Natural killer cell (primary cell): ENCODE measurements at regions not wholly inside any gene's neighbourhood (a gene's known extent, or its start where the extent isn't known, plus 50 kb on each side); places are given as distances from the start of the nearest gene placed in this dataset.

Experiments
- ATAC-seq, 3 donors: fragments of 150-1000 bp in 2 of 3; fragments of 200-7000 bp in 1 of 3; cut with Tn5 transposase; 1 replicate in 1 of 3; 2 replicates in 2 of 3; pipeline ENCODE4 v1.10.0; 2021; ENCODE audit warnings: mild to moderate bottlenecking in 2 of 3, moderate library complexity in 2 of 3
- DNase-seq, 2 donors: peaks; one replicate each; pipeline versions ENCODE4 v3.0.0 to v3.0.0-alpha.2; 2013 to 2021; ENCODE audit warnings: mixed read lengths in 1 of 2
- H3K27ac ChIP-seq: one replicate; pipeline ENCODE4 v1.5.1; 2013; ENCODE audit warnings: mild to moderate bottlenecking, low read length
- H3K27me3 ChIP-seq: one replicate; pipeline ENCODE4 v1.6.1; 2013; ENCODE audit warnings: low read length; ENCODE audit not compliant: control insufficient read depth, insufficient read depth
- H3K36me3 ChIP-seq: one replicate; pipeline ENCODE4 v1.6.1; 2013; ENCODE audit warnings: low read length; ENCODE audit not compliant: control insufficient read depth, insufficient read depth
- H3K4me1 ChIP-seq: one replicate; pipeline ENCODE4 v1.6.1; 2013; ENCODE audit warnings: low read length; ENCODE audit not compliant: control insufficient read depth, insufficient read depth
- H3K4me3 ChIP-seq: one replicate; pipeline ENCODE4 v1.5.1; 2013; ENCODE audit warnings: low read length
- H3K9me3 ChIP-seq: one replicate; pipeline ENCODE4 v1.6.1; 2013; ENCODE audit warnings: low read length; ENCODE audit not compliant: control insufficient read depth, insufficient read depth
- H3K27ac Mint-ChIP-seq, 2 donors: one replicate each; pipeline ENCODE4 v1.8.0; 2022; ENCODE audit warnings: mild to moderate bottlenecking in 2 of 2, mixed read lengths in 2 of 2, moderate library complexity in 1 of 2
- H3K27me3 Mint-ChIP-seq, 2 donors: one replicate each; pipeline ENCODE4 v1.8.0; 2022; ENCODE audit warnings: low read depth in 2 of 2, mixed read lengths in 2 of 2
- H3K36me3 Mint-ChIP-seq: one replicate; pipeline ENCODE4 v1.8.0; 2022; ENCODE audit warnings: mixed read lengths
- H3K4me1 Mint-ChIP-seq, 2 donors: one replicate each; pipeline ENCODE4 v1.8.0; 2022; ENCODE audit warnings: mixed read lengths in 2 of 2
- H3K4me3 Mint-ChIP-seq: one replicate; pipeline ENCODE4 v1.8.0; 2022; ENCODE audit warnings: mild to moderate bottlenecking, moderate library complexity, mixed read lengths
- H3K9me3 Mint-ChIP-seq, 2 donors: one replicate each; pipeline ENCODE4 v1.8.0; 2022; ENCODE audit warnings: mixed read lengths in 2 of 2
- WGBS: methylation state at CpG from one replicate; pipeline ENCODE4 v1.1.7; 2013; ENCODE audit warnings: missing lambda C conversion rate; ENCODE audit not compliant: insufficient coverage; 5-methylcytosine and 5-hydroxymethylcytosine counted together
- intact Hi-C: fragments of 100-400 bp; cut with micrococcal nuclease; formaldehyde crosslinking; loops from one replicate; pipeline ENCODE4 v1.14.2; 2022
- TF ChIP-seq, protein P1 (sequence below): fragments of 200-600 bp; IDR thresholded peaks from one replicate; pipeline ENCODE4 v1.8.0; 2022; ENCODE audit warnings: antibody characterized with exemption

DNA sequence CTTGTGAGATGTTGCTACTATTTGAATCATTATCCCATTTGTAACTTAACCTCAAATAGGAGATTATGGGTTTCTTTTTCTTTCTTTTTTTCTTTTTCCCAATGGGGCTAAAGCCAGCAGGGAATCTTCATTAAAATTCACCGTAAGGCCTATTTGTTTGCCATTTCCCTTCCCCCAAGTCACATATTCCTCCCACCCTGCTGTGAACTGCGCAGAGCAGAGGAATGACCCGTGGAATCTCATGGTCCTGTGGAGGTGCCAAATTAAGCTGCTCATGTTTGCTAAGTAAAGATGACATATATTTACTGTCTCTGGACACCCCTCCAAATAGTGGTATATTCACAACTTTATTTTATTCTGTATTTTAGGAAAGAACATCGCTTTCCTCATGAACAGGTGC, 699.3 kb downstream of the RNF144B start:
- Histone ChIP-seq H3K27me3 (no peaks in the 10 kb centered on the region), H3K9me3 (no peaks in the 10 kb centered on the region), H3K4me1 (no peaks in the 10 kb centered on the region), H3K27ac (no peak overlapping the region), H3K4me3 (no peak overlapping the region), H3K36me3 (no peaks in the 10 kb centered on the region)
- Mint-ChIP-seq H3K27ac (no peak overlapping the region), H3K36me3 (no peaks in the 10 kb centered on the region), H3K4me1 (no peaks in the 10 kb centered on the region), H3K9me3 (peaks cover 4 to 10% of the 10 kb centered on the region in 2 donors), H3K4me3 (no peak overlapping the region), H3K27me3 (no peaks in the 10 kb centered on the region)
- 68% methylated on average over 3 of the region's 4 CpGs for WGBS
- ATAC-seq = no peak
- DNase-seq = no peak
- intact Hi-C loops = no loop called here
- TF ChIP-seq, protein P1, sequence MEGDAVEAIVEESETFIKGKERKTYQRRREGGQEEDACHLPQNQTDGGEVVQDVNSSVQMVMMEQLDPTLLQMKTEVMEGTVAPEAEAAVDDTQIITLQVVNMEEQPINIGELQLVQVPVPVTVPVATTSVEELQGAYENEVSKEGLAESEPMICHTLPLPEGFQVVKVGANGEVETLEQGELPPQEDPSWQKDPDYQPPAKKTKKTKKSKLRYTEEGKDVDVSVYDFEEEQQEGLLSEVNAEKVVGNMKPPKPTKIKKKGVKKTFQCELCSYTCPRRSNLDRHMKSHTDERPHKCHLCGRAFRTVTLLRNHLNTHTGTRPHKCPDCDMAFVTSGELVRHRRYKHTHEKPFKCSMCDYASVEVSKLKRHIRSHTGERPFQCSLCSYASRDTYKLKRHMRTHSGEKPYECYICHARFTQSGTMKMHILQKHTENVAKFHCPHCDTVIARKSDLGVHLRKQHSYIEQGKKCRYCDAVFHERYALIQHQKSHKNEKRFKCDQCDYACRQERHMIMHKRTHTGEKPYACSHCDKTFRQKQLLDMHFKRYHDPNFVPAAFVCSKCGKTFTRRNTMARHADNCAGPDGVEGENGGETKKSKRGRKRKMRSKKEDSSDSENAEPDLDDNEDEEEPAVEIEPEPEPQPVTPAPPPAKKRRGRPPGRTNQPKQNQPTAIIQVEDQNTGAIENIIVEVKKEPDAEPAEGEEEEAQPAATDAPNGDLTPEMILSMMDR = no peak

DNA sequence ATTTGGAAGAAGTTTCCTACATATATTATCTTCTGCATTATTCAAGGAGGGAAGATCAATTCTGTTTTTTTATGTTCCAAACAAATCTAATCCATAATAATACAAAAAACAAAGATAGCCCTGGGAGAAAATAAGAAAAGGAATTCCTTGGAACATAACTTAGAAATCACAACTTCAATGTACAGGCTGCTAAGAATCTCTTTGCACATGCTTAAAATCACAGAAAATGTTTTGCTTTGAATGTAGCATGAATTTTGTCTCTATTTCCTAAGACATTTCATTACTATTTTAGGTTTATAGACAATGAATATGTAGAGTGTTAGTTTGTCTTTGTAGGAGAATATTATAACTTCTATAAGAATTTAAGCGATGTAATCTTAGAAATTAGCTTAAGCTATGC, 700.1 kb downstream of the RNF144B start:
- intact Hi-C loops = no loop called here

DNA sequence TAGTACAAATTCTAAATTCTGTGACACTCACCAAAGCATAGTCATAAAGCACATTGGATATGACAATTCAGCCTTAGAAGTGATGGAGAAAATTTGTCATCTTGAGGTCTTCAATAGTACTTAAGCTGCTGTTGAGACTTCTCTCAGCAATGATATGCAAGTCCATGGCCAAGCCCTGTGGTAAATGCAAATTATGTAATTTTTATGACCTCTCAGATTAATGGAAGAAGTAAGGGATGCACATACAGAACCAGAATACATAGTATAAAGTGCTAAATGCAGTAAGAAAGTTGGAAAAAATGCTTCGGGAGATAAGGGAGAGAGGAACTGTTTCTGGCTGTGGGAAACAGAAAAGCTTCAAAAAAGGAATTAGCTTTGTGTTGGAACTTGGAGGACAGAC, 700.7 kb downstream of the RNF144B start:
- 90% methylated on average over 1 of the region's 1 CpG for WGBS
- H3K36me3 ChIP-seq = no peaks in the 10 kb centered on the region

More for the DNA sequence above, 700.1 kb downstream of the RNF144B start:
- no peaks in the 10 kb centered on the region for H3K9me3 ChIP-seq
- H3K4me3 ChIP-seq = no peak overlapping the region
- H3K27me3 ChIP-seq = no peaks in the 10 kb centered on the region
- no peak overlapping the region for H3K27ac Mint-ChIP-seq
- no peak overlapping the region for H3K27ac ChIP-seq
- ATAC-seq (no peak), DNase-seq (no peak)
- H3K4me1 ChIP-seq = no peaks in the 10 kb centered on the region
- no CpG with 5 or more reads among the region's 1 CpG for WGBS
- H3K27me3 Mint-ChIP-seq = no peaks in the 10 kb centered on the region
- no peaks in the 10 kb centered on the region for H3K36me3 Mint-ChIP-seq
- H3K9me3 Mint-ChIP-seq = peaks cover 5 to 11% of the 10 kb centered on the region in 2 donors
- TF ChIP-seq, protein P1 = no peak
- no peak overlapping the region for H3K4me3 Mint-ChIP-seq
- H3K36me3 ChIP-seq = no peaks in the 10 kb centered on the region
- H3K4me1 Mint-ChIP-seq = no peaks in the 10 kb centered on the region

DNA sequence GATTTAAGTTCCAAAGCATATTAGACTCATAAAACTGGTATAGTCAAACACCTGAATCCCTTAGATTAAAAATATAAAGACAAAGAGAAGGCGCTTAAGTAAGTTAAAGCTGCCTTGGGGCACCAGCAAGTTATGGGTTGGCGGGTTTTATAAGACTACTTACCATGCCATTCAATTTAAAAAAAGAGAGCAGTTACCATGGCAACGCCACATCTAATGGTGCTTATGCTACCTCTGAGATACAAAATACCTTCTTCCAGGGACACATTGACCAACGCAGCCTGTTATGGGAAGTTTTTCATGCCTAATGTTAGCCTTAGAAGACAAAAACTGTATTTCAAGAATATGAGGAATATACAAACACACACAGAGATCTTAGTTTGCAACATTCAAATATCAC, 713.6 kb downstream of the RNF144B start:
- Mint-ChIP-seq H3K9me3 (peaks cover 7 to 13% of the 10 kb centered on the region in 2 donors), H3K27me3 (no peaks in the 10 kb centered on the region), H3K4me3 (no peak overlapping the region), H3K27ac (no peak overlapping the region), H3K4me1 (no peaks in the 10 kb centered on the region), H3K36me3 (no peaks in the 10 kb centered on the region)
- DNase-seq (no peak), ATAC-seq (no peak)
- TF ChIP-seq, protein P1 = no peak
- no peak overlapping the region for H3K4me3 ChIP-seq
- WGBS = 79% methylated on average over 4 of the region's 4 CpGs
- intact Hi-C loops = no loop called here
- no peaks in the 10 kb centered on the region for H3K4me1 ChIP-seq
- peaks cover 5% of the 10 kb centered on the region for H3K9me3 ChIP-seq
- no peaks in the 10 kb centered on the region for H3K27me3 ChIP-seq
- H3K27ac ChIP-seq = no peak overlapping the region
- no peaks in the 10 kb centered on the region for H3K36me3 ChIP-seq

More for the DNA sequence above, 700.7 kb downstream of the RNF144B start:
- Mint-ChIP-seq H3K27me3 (no peaks in the 10 kb centered on the region), H3K27ac (no peak overlapping the region), H3K4me3 (no peak overlapping the region), H3K4me1 (no peaks in the 10 kb centered on the region), H3K36me3 (no peaks in the 10 kb centered on the region), H3K9me3 (peaks cover 7 to 13% of the 10 kb centered on the region in 2 donors)
- DNase-seq = no peak
- ATAC-seq = no peak
- Histone ChIP-seq H3K4me1 (no peaks in the 10 kb centered on the region), H3K27ac (no peak overlapping the region), H3K27me3 (no peaks in the 10 kb centered on the region), H3K4me3 (no peak overlapping the region), H3K9me3 (no peaks in the 10 kb centered on the region)
- TF ChIP-seq, protein P1 = no peak
- intact Hi-C loops = no loop called here
